MCF 10A (cell line): ENCODE measurements at regions not wholly inside any gene's neighbourhood (a gene's known extent, or its start where the extent isn't known, plus 50 kb on each side); places are given as distances from the start of the nearest gene placed in this dataset.

Experiments
- BruUV-seq: library from RNA; stranded (reverse); fragments of 400-500 nt; replicated peaks from 2 replicates; lab custom pipeline; 2021; lab: Mats Ljungman, UMichigan
- CTCF ChIA-PET: fragments of 300-600 bp; sonication (Branson Sonifier 250); formaldehyde crosslinking; extraction: SDS; loops from one replicate; lab custom pipeline; 2021; ENCODE audit warnings: antibody characterized with exemption, inconsistent platforms; lab: Yijun Ruan, JAX
- POLR2A ChIA-PET: fragments of 300-600, 350-650 bp; sonication (Branson Sonifier 250); formaldehyde crosslinking; extraction: SDS; loops from one replicate; lab custom pipeline; 2020; ENCODE audit warnings: antibody characterized with exemption, inconsistent platforms; lab: Yijun Ruan, JAX
- DNase-seq: peaks from one replicate; pipeline ENCODE4 v3.0.0-alpha.2; 2018; ENCODE audit not compliant: unreplicated experiment
- H3K27ac Mint-ChIP-seq: one replicate; pipeline ENCODE4 v1.8.0; 2022; ENCODE audit warnings: mild to moderate bottlenecking, low read depth, mixed read lengths; ENCODE audit not compliant: unreplicated experiment
- H3K27me3 Mint-ChIP-seq: one replicate; pipeline ENCODE4 v1.8.0; 2022; ENCODE audit warnings: mixed read lengths; ENCODE audit not compliant: insufficient read depth, unreplicated experiment
- H3K36me3 Mint-ChIP-seq: one replicate; pipeline ENCODE4 v1.8.0; 2022; ENCODE audit warnings: mild to moderate bottlenecking, moderate library complexity, mixed read lengths; ENCODE audit not compliant: insufficient read depth, unreplicated experiment
- H3K4me1 Mint-ChIP-seq: one replicate; pipeline ENCODE4 v1.8.0; 2022; ENCODE audit warnings: mixed read lengths; ENCODE audit not compliant: insufficient read depth, unreplicated experiment
- H3K4me3 Mint-ChIP-seq: one replicate; pipeline ENCODE4 v1.8.0; 2022; ENCODE audit warnings: mild to moderate bottlenecking, moderate library complexity, mixed read lengths; ENCODE audit not compliant: unreplicated experiment
- H3K9me3 Mint-ChIP-seq: one replicate; pipeline ENCODE4 v1.8.0; 2022; ENCODE audit warnings: mixed read lengths; ENCODE audit not compliant: unreplicated experiment
- intact Hi-C: fragments of 100-400 bp; cut with micrococcal nuclease; formaldehyde crosslinking; loops from 2 replicates; pipeline ENCODE4 v1.14.1; 2022
- TF ChIP-seq, protein P1 (sequence below): fragments of 200-600 bp; IDR thresholded peaks from one replicate; pipeline ENCODE4 v1.8.0; 2022; ENCODE audit warnings: antibody characterized with exemption, mild to moderate bottlenecking; ENCODE audit not compliant: unreplicated experiment

DNA sequence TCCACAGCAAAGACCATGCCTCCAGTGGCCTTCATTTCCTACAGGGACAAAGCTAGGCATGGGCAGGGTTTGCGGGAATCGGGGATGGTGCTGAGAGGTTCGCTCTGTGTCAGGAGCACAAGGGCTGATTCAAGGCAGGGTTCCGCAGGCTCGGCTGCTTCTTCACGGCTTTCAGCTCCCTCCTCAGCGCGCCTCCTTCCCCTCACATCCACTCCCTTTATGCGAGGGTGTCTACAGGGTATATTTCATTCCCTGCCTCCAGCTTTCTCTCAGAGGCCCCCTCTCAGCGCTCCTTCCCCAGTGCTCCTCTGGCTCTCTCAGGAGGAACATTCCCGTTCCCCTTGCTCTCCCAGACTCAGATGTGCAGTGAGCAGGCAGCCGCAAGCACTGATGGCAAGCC, 78.7 kb upstream of the ASB18 start:
- H3K4me1 Mint-ChIP-seq, result no peaks in the 10 kb centered on the region
- no peak overlapping the region for H3K4me3 Mint-ChIP-seq
- H3K27ac Mint-ChIP-seq, result no peak overlapping the region
- peaks cover 21% of the 10 kb centered on the region for H3K27me3 Mint-ChIP-seq
- H3K36me3 Mint-ChIP-seq, result peaks cover 4% of the 10 kb centered on the region
- ChIA-PET CTCF (interaction anchor here (0.6 to 1.8 kb wide), 11 partner anchors 10 to 730 kb away, joined by 3 to 12 read pairs (median 5); no protein-coding TSS in a partner anchor), POLR2A (no interaction called here)
- TF ChIP-seq, protein P1, sequence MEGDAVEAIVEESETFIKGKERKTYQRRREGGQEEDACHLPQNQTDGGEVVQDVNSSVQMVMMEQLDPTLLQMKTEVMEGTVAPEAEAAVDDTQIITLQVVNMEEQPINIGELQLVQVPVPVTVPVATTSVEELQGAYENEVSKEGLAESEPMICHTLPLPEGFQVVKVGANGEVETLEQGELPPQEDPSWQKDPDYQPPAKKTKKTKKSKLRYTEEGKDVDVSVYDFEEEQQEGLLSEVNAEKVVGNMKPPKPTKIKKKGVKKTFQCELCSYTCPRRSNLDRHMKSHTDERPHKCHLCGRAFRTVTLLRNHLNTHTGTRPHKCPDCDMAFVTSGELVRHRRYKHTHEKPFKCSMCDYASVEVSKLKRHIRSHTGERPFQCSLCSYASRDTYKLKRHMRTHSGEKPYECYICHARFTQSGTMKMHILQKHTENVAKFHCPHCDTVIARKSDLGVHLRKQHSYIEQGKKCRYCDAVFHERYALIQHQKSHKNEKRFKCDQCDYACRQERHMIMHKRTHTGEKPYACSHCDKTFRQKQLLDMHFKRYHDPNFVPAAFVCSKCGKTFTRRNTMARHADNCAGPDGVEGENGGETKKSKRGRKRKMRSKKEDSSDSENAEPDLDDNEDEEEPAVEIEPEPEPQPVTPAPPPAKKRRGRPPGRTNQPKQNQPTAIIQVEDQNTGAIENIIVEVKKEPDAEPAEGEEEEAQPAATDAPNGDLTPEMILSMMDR, result no peak
- no TSS peak for BruUV-seq
- intact Hi-C loops, result loop anchor here (1.0 to 5.0 kb wide), 3 partner anchors 576 to 729 kb away; no protein-coding TSS in a partner anchor
- H3K9me3 Mint-ChIP-seq, result no peaks in the 10 kb centered on the region
- DNase-seq, result no peak

- CTCF ChIA-PET, result interaction anchor here (0.7 to 1.8 kb wide), 20 partner anchors 9 to 731 kb away, joined by 3 to 12 read pairs (median 4); no protein-coding TSS in a partner anchor
- H3K36me3 Mint-ChIP-seq, result peaks cover 4% of the 10 kb centered on the region
- POLR2A ChIA-PET, result no interaction called here
- BruUV-seq, result no TSS peak
- H3K4me1 Mint-ChIP-seq, result no peaks in the 10 kb centered on the region
- H3K27ac Mint-ChIP-seq, result no peak overlapping the region
- intact Hi-C loops, result loop anchor here (1.0 to 5.0 kb wide), 3 partner anchors 576 to 729 kb away; no protein-coding TSS in a partner anchor
- H3K9me3 Mint-ChIP-seq, result no peaks in the 10 kb centered on the region
- TF ChIP-seq, protein P1, result peak; percentile 74
- peak; percentile 73 for DNase-seq
- H3K27me3 Mint-ChIP-seq, result peaks cover 27% of the 10 kb centered on the region
- H3K4me3 Mint-ChIP-seq, result no peak overlapping the region
Measured at GRCh38 chr2:236343400-236344161, 79.4 kb upstream of the ASB18 start.

DNA sequence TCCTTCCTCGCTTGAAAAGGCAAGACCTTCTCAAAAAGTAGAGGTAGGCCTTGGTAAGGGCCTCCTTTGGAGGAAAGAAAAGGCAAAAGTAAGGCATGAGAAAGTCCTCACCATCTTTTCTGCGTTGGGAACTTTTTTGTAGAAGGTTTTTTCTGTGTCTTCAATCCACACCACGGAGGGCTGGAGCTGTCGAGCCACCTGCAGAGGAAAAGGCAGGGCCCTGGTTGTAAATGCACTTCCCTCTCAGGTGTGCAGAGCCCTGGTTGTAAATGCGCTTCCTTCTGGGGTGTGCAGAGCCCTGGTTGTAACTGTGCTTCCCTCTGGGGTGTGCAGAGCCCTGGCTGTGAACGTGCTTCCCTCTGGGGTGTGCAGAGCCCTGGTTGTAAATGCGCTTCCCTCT, 80.2 kb upstream of the ASB18 start:
- Mint-ChIP-seq H3K36me3 (peaks cover 4% of the 10 kb centered on the region), H3K27me3 (peaks cover 36% of the 10 kb centered on the region), H3K4me3 (no peak overlapping the region), H3K27ac (no peak overlapping the region), H3K9me3 (no peaks in the 10 kb centered on the region), H3K4me1 (no peaks in the 10 kb centered on the region)
- TF ChIP-seq, protein P1, result no peak
- POLR2A ChIA-PET, result no interaction called here
- CTCF ChIA-PET, result interaction anchor here (0.6 to 0.9 kb wide), 3 partner anchors 48 to 432 kb away, joined by 3 to 5 read pairs (median 5); no protein-coding TSS in a partner anchor
- BruUV-seq, result no TSS peak
- no peak for DNase-seq
- intact Hi-C loops, result loop anchor here (5.0 kb wide), 1 partner anchor 577 kb away; no protein-coding TSS in a partner anchor

GRCh38 chr2:236345081-236345714, 81.0 kb upstream of the ASB18 start:
- Mint-ChIP-seq H3K4me1 (no peaks in the 10 kb centered on the region), H3K4me3 (no peak overlapping the region), H3K36me3 (peaks cover 2% of the 10 kb centered on the region), H3K27me3 (peaks cover 43% of the 10 kb centered on the region), H3K27ac (no peak overlapping the region), H3K9me3 (no peaks in the 10 kb centered on the region)
- POLR2A ChIA-PET, result no interaction called here
- TF ChIP-seq, protein P1, result no peak
- CTCF ChIA-PET, result interaction anchor here (0.5 to 0.7 kb wide), 4 partner anchors 47 to 1481 kb away, joined by 3 to 5 read pairs (median 5); no protein-coding TSS in a partner anchor
- intact Hi-C loops, result no loop called here
- DNase-seq, result no peak
- no TSS peak for BruUV-seq
